ENCODE measurements at regions not wholly inside any gene's neighbourhood (a gene's known extent, or its start where the extent isn't known, plus 50 kb on each side); places are given as distances from the start of the nearest gene placed in this dataset.
"Not testable (repeated sequence)": the region's sequence is repeated elsewhere in the genome, so short reads cannot be mapped to it uniquely, and the experiment has no call there.

GRCh38 chr7:109479388-109479787, 909.7 kb downstream of the DNAJB9 start:
- TF ChIP-seq CTCF (conservative IDR thresholded peaks at IDR 0.05 in 1 of 2, IDR thresholded peaks at IDR 0.05 in 1 of 2; ENCODE audit: low read depth in 1 of 2, low read length in 2 of 2) (no peak), EZH2 (IDR thresholded peaks at IDR 0.05; ENCODE audit: low read length, missing control alignments) (no peak)

GRCh38 chr7:109490607-109491006, 920.9 kb downstream of the DNAJB9 start:
- H3K9ac ChIP-seq (ENCODE audit: insufficient read depth, low read length); H3K36me3 ChIP-seq (ENCODE audit: control insufficient read depth, insufficient read depth, low read length); H3K4me3 ChIP-seq (replicated peaks in 1 of 4; ENCODE audit: control extremely low read depth in 1 of 4, insufficient read depth in 1 of 4, low read depth in 3 of 4, low read length in 4 of 4); DNase-seq (ENCODE audit: low read depth in 2 of 2); H3K4me2 ChIP-seq (ENCODE audit: extremely low read depth, insufficient read depth, low read length); H4K20me1 ChIP-seq (ENCODE audit: control insufficient read depth, extremely low read depth, insufficient read depth, low read length); H3K79me2 ChIP-seq (ENCODE audit: control insufficient read depth, insufficient read depth, low read length); H2AFZ ChIP-seq (ENCODE audit: low read length); H3K27ac ChIP-seq (ENCODE audit: insufficient read depth, low read length); H3K9me3 ChIP-seq (ENCODE audit: control insufficient read depth, insufficient read depth, low read depth, low read length); H3K27me3 ChIP-seq (ENCODE audit: control insufficient read depth, insufficient read depth, low read length); H3K4me1 ChIP-seq (ENCODE audit: control insufficient read depth, extremely low read depth, insufficient read depth, low read length): not testable (repeated sequence)

More at GRCh38 chr7:109479388-109479787, 909.7 kb downstream of the DNAJB9 start:
- Histone ChIP-seq H3K27ac (ENCODE audit: insufficient read depth, low read length) (no peak overlapping the region), H3K27me3 (ENCODE audit: control insufficient read depth, insufficient read depth, low read length) (no peaks in the 10 kb centered on the region), H3K9ac (ENCODE audit: insufficient read depth, low read length) (no peak overlapping the region), H3K9me3 (ENCODE audit: control insufficient read depth, insufficient read depth, low read depth, low read length) (no peaks in the 10 kb centered on the region), H3K79me2 (ENCODE audit: control insufficient read depth, insufficient read depth, low read length) (no peaks in the 10 kb centered on the region), H3K4me2 (ENCODE audit: extremely low read depth, insufficient read depth, low read length) (no peak overlapping the region), H3K36me3 (ENCODE audit: control insufficient read depth, insufficient read depth, low read length) (no peaks in the 10 kb centered on the region), H3K4me3 (replicated peaks in 1 of 4; ENCODE audit: control extremely low read depth in 1 of 4, insufficient read depth in 1 of 4, low read depth in 3 of 4, low read length in 4 of 4) (no peak overlapping the region), H2AFZ (ENCODE audit: low read length) (no peak overlapping the region), H3K4me1 (ENCODE audit: control insufficient read depth, extremely low read depth, insufficient read depth, low read length) (no peaks in the 10 kb centered on the region), H4K20me1 (ENCODE audit: control insufficient read depth, extremely low read depth, insufficient read depth, low read length) (no peaks in the 10 kb centered on the region)
- DNase-seq (ENCODE audit: low read depth in 2 of 2): no peak

GRCh38 chr7:109497053-109497452, 927.4 kb downstream of the DNAJB9 start:
- no peak overlapping the region for H3K27ac ChIP-seq (ENCODE audit: insufficient read depth, low read length)
- no peaks in the 10 kb centered on the region for H4K20me1 ChIP-seq (ENCODE audit: control insufficient read depth, extremely low read depth, insufficient read depth, low read length)
- no peak for TF ChIP-seq EZH2 (IDR thresholded peaks at IDR 0.05; ENCODE audit: low read length, missing control alignments)
- TF ChIP-seq CTCF (conservative IDR thresholded peaks at IDR 0.05 in 1 of 2, IDR thresholded peaks at IDR 0.05 in 1 of 2; ENCODE audit: low read depth in 1 of 2, low read length in 2 of 2): no peak
- H3K36me3 ChIP-seq (ENCODE audit: control insufficient read depth, insufficient read depth, low read length): no peaks in the 10 kb centered on the region
- H3K9ac ChIP-seq (ENCODE audit: insufficient read depth, low read length): no peak overlapping the region
- no peak overlapping the region for H3K4me2 ChIP-seq (ENCODE audit: extremely low read depth, insufficient read depth, low read length)
- H2AFZ ChIP-seq (ENCODE audit: low read length): no peak overlapping the region
- H3K4me1 ChIP-seq (ENCODE audit: control insufficient read depth, extremely low read depth, insufficient read depth, low read length): no peaks in the 10 kb centered on the region
- no peaks in the 10 kb centered on the region for H3K9me3 ChIP-seq (ENCODE audit: control insufficient read depth, insufficient read depth, low read depth, low read length)
- H3K79me2 ChIP-seq (ENCODE audit: control insufficient read depth, insufficient read depth, low read length): no peaks in the 10 kb centered on the region
- H3K4me3 ChIP-seq (replicated peaks in 1 of 4; ENCODE audit: control extremely low read depth in 1 of 4, insufficient read depth in 1 of 4, low read depth in 3 of 4, low read length in 4 of 4): no peak overlapping the region
- H3K27me3 ChIP-seq (ENCODE audit: control insufficient read depth, insufficient read depth, low read length): no peaks in the 10 kb centered on the region
- no peak for DNase-seq (ENCODE audit: low read depth in 2 of 2)

Data from fibroblast of lung (primary cell).